ENCODE measurements at regions not wholly inside any gene's neighbourhood (a gene's known extent, or its start where the extent isn't known, plus 50 kb on each side); places are given as distances from the start of the nearest gene placed in this dataset.

DNA sequence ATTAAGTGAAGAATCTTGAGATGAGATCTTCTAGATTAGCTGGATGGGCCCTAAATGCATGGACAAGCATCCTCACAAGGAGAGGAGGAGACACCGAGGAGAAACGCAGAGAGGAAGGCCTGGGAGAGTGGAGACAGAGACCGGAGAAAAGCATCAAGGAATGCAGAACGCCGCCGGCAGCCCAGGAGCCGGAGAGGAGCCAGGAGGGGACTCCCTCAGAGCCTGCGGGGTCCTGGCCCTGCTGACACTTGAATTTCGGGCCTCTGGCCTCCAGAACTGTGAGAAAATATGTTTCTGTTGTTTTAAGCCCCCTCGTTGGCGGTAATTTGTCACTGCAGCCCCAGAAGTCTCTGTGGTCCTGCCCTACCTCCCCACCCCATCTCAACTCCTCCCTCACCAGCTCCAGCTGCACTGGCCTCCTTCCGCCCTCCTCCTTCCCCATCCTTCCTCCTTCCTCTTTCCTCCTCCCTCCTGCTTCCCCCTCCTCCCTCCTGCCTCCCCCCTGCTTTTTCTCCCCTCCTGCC, 116.7 kb downstream of the TWIST2 start:
- TF ChIP-seq ARNT (IDR thresholded peaks at IDR 0.05) (no peak), SALL1 (CRISPR knock-in tag; IDR thresholded peaks at IDR 0.05) (no peak)
